H1 (cell line): ENCODE measurements at regions not wholly inside any gene's neighbourhood (a gene's known extent, or its start where the extent isn't known, plus 50 kb on each side); places are given as distances from the start of the nearest gene placed in this dataset.
A peak's percentile ranks its signal among the peaks of the same experiment; 100 is the strongest.

Experiments
- CTCF ChIA-PET: fragments of 300-600 bp; sonication (Branson Sonifier 250); formaldehyde crosslinking; loops from one replicate; lab custom pipeline; 2021; ENCODE audit not compliant: partially characterized antibody; lab: Charles Lee
- POLR2A ChIA-PET: fragments of 300-600 bp; sonication (Branson Sonifier 250); formaldehyde crosslinking; loops from one replicate; lab custom pipeline; 2021; ENCODE audit warnings: inconsistent platforms; ENCODE audit not compliant: partially characterized antibody; lab: Charles Lee
- DNase-seq, 2 experiments: peaks; one replicate each; pipeline versions ENCODE4 v3.0.0 to v3.0.0-alpha.2; 2010 to 2022; ENCODE audit warnings: low spot score in 2 of 2, low read depth in 1 of 2, mixed read lengths in 1 of 2
- FAIRE-seq: peaks from 2 replicates; lab custom pipeline; 2011; peaks lifted over from hg19 to GRCh38; lab: Jason Lieb, UNC
- H2AFZ ChIP-seq: 2 replicates; pipeline ENCODE4 v1.8.1; 2012; ENCODE audit warnings: low read length, inconsistent platforms
- H2AK5ac ChIP-seq: 2 replicates; pipeline ENCODE4 v1.6.1; 2013; ENCODE audit warnings: low read depth, low read length
- H2BK120ac ChIP-seq: replicated peaks from 2 replicates; pipeline ENCODE3; 2013; ENCODE audit warnings: low read depth, low read length, inconsistent platforms
- H2BK12ac ChIP-seq: 2 replicates; pipeline ENCODE4 v1.6.1; 2013; ENCODE audit warnings: low read depth, low read length
- H2BK15ac ChIP-seq: 2 replicates; pipeline ENCODE4 v1.6.1; 2013; ENCODE audit warnings: low read length
- H2BK20ac ChIP-seq: 2 replicates; pipeline ENCODE4 v1.6.1; 2013; ENCODE audit warnings: low read length
- H2BK5ac ChIP-seq: 2 replicates; pipeline ENCODE4 v1.6.1; 2013; ENCODE audit warnings: low read depth, low read length
- H3K14ac ChIP-seq: 2 replicates; pipeline ENCODE4 v1.6.1; 2013; ENCODE audit warnings: inconsistent platforms; ENCODE audit not compliant: insufficient read length
- H3K18ac ChIP-seq: 2 replicates; pipeline ENCODE4 v1.6.1; 2013; ENCODE audit warnings: low read length; ENCODE audit errors: extremely low read depth
- H3K23ac ChIP-seq: 2 replicates; pipeline ENCODE4 v1.6.1; 2013; ENCODE audit warnings: inconsistent platforms; ENCODE audit not compliant: insufficient read length
- H3K23me2 ChIP-seq: 2 replicates; pipeline ENCODE4 v1.6.1; 2013; ENCODE audit warnings: low read depth, low read length
- H3K27ac ChIP-seq: 2 replicates; pipeline ENCODE4 v1.6.1; 2011; ENCODE audit warnings: low read depth, low read length, inconsistent platforms
- H3K27me3 ChIP-seq, 4 experiments: replicated peaks in 1 of 4; 1 replicate in 1 of 4; 2 replicates in 3 of 4; pipeline versions ENCODE4 v1.6.1 to v1.8.1; 2011 to 2013; ENCODE audit warnings: low read length in 3 of 4, mild to moderate bottlenecking in 3 of 4, inconsistent platforms in 2 of 4, mixed read lengths in 2 of 4, moderate library complexity in 1 of 4; ENCODE audit not compliant: control insufficient read depth in 3 of 4, insufficient read depth in 3 of 4; ENCODE audit errors: extremely low read depth in 1 of 4
- H3K36me3 ChIP-seq, 4 experiments: 2 replicates each; pipeline versions ENCODE4 v1.6.1 to v1.8.1; 2011 to 2013; ENCODE audit warnings: mild to moderate bottlenecking in 4 of 4, low read length in 3 of 4, moderate library complexity in 2 of 4, control low read depth in 1 of 4, inconsistent platforms in 1 of 4; ENCODE audit not compliant: insufficient read depth in 4 of 4, control insufficient read depth in 2 of 4
- H3K4ac ChIP-seq: replicated peaks from 2 replicates; pipeline ENCODE3; 2013; ENCODE audit warnings: low read length, low read depth, mixed read lengths, inconsistent platforms; ENCODE audit not compliant: insufficient read length
- H3K4me1 ChIP-seq, 4 experiments: replicated peaks in 1 of 4; 1 replicate in 1 of 4; 2 replicates in 3 of 4; pipeline versions ENCODE4 v1.6.1 to v1.8.1; 2011 to 2013; ENCODE audit warnings: low read length in 3 of 4, inconsistent platforms in 2 of 4, mixed read lengths in 1 of 4; ENCODE audit not compliant: insufficient read depth in 4 of 4, control insufficient read depth in 3 of 4
- H3K4me2 ChIP-seq, 2 experiments: 2 replicates each; pipeline versions ENCODE4 v1.6.1 to v1.8.1; 2011 to 2013; ENCODE audit warnings: low read depth in 2 of 2, low read length in 2 of 2, control low read depth in 1 of 2, inconsistent platforms in 1 of 2, mild to moderate bottlenecking in 1 of 2; ENCODE audit not compliant: insufficient read depth in 1 of 2
- H3K4me3 ChIP-seq, 4 experiments: fragments of 200-600, 300-600 bp in 1 of 4; sonication (generic), shearing (Covaris generic), sonication (Bioruptor Twin) in 1 of 4; 2 replicates each; pipeline versions ENCODE4 v1.5.1 to v1.8.1; 2011 to 2016; ENCODE audit warnings: low read length in 4 of 4, low read depth in 3 of 4, control low read depth in 2 of 4, inconsistent platforms in 2 of 4, mild to moderate bottlenecking in 2 of 4, mixed read lengths in 1 of 4, moderate library complexity in 1 of 4; ENCODE audit not compliant: insufficient read depth in 2 of 4; ENCODE audit errors: extremely low read depth in 1 of 4
- H3K56ac ChIP-seq: replicated peaks from 2 replicates; pipeline ENCODE3; 2013; ENCODE audit warnings: low read depth, mild to moderate bottlenecking, mixed read lengths, low read length, inconsistent platforms; ENCODE audit not compliant: insufficient read length
- H3K79me1 ChIP-seq: 2 replicates; pipeline ENCODE4 v1.6.1; 2013; ENCODE audit warnings: low read depth, low read length, control low read depth
- H3K79me2 ChIP-seq, 2 experiments: 2 replicates each; pipeline versions ENCODE4 v1.6.1 to v1.8.1; 2012 to 2013; ENCODE audit warnings: low read length in 2 of 2, mild to moderate bottlenecking in 2 of 2, inconsistent platforms in 1 of 2; ENCODE audit not compliant: insufficient read depth in 2 of 2, control insufficient read depth in 1 of 2
- H3K9ac ChIP-seq, 4 experiments: replicated peaks in 1 of 4; 1 replicate in 1 of 4; 2 replicates in 3 of 4; pipeline versions ENCODE4 v1.6.1 to v1.8.1; 2011 to 2013; ENCODE audit warnings: low read depth in 3 of 4, low read length in 3 of 4, control low read depth in 2 of 4, mild to moderate bottlenecking in 2 of 4, moderate library complexity in 2 of 4, inconsistent platforms in 1 of 4; ENCODE audit errors: extremely low read depth in 1 of 4
- H3K9me3 ChIP-seq, 2 experiments: 2 replicates each; pipeline versions ENCODE4 v1.6.1 to v1.8.1; 2012 to 2013; ENCODE audit warnings: mild to moderate bottlenecking in 2 of 2, moderate library complexity in 2 of 2, control low read depth in 1 of 2, inconsistent platforms in 1 of 2, low read depth in 1 of 2, low read length in 1 of 2, mixed read lengths in 1 of 2; ENCODE audit not compliant: insufficient read depth in 2 of 2
- H4K20me1 ChIP-seq, 2 experiments: replicated peaks in 1 of 2; 2 replicates each; pipeline versions ENCODE3 to v1.8.1; 2011 to 2013; ENCODE audit warnings: inconsistent platforms in 2 of 2, low read length in 2 of 2, mild to moderate bottlenecking in 1 of 2; ENCODE audit not compliant: insufficient read depth in 2 of 2, control insufficient read depth in 1 of 2
- H4K5ac ChIP-seq: 2 replicates; pipeline ENCODE4 v1.6.1; 2013; ENCODE audit warnings: low read length, low read depth, mixed read lengths, inconsistent platforms; ENCODE audit not compliant: insufficient read length
- H4K8ac ChIP-seq: 2 replicates; pipeline ENCODE4 v1.8.0; 2013; ENCODE audit warnings: mild to moderate bottlenecking, moderate library complexity, low read length, inconsistent platforms; ENCODE audit not compliant: insufficient read depth; ENCODE audit errors: extremely low read depth
- H4K91ac ChIP-seq: replicated peaks from 2 replicates; pipeline ENCODE3; 2013; ENCODE audit warnings: low read length, mixed read lengths, inconsistent platforms; ENCODE audit not compliant: insufficient read length
- GABPA ChIP-seq: IDR thresholded peaks from 2 replicates; pipeline ENCODE4 v1.6.1; 2011; ENCODE audit warnings: mild to moderate bottlenecking, low read length, moderate library complexity, borderline replicate concordance; ENCODE audit not compliant: insufficient read depth
- HDAC2 ChIP-seq, 2 experiments: fragments of 300-600 bp in 1 of 2; sonication (generic) in 1 of 2; IDR thresholded peaks; 2 replicates each; pipeline ENCODE4 v1.6.1; 2011 to 2012; ENCODE audit warnings: low read depth in 2 of 2, low read length in 2 of 2, mild to moderate bottlenecking in 2 of 2, moderate library complexity in 2 of 2, borderline replicate concordance in 1 of 2, inconsistent platforms in 1 of 2
- PHF8 ChIP-seq: fragments of 200-600 bp; sonication (generic); conservative IDR thresholded peaks from 2 replicates; pipeline ENCODE4 v1.7.1; 2012; ENCODE audit warnings: low read depth, mild to moderate bottlenecking, inconsistent platforms, low read length, moderate library complexity
- RAD21 ChIP-seq, 2 experiments: IDR thresholded peaks in 1 of 2; conservative IDR thresholded peaks in 1 of 2; 2 replicates each; pipeline ENCODE4 v1.6.1; 2011; ENCODE audit warnings: low read depth in 2 of 2, low read length in 2 of 2, improper control_type of control experiment in 1 of 2, inconsistent platforms in 1 of 2, mild to moderate bottlenecking in 1 of 2, moderate library complexity in 1 of 2
- SP1 ChIP-seq: IDR thresholded peaks from 2 replicates; pipeline ENCODE4 v1.6.1; 2011; ENCODE audit warnings: low read depth, low read length
- TAF1 ChIP-seq: IDR thresholded peaks from 2 replicates; pipeline ENCODE4 v1.6.1; 2011; ENCODE audit warnings: mild to moderate bottlenecking, low read depth, low read length
- WGBS, 2 experiments: shearing (Covaris generic) in 1 of 2; methylation state at CpG; one replicate each; pipeline versions ENCODE4 v1.1.6 to v1.1.7; 2013 to 2015; ENCODE audit warnings: low lambda C conversion rate in 2 of 2, mixed read lengths in 2 of 2, inconsistent platforms in 1 of 2, low coverage in 1 of 2, missing lambda C conversion rate in 1 of 2; ENCODE audit not compliant: insufficient replicate concordance in 2 of 2, insufficient coverage in 1 of 2, insufficient read length in 1 of 2; ENCODE audit errors: extremely low coverage in 1 of 2, missing lambda C conversion rate in 1 of 2; 5-methylcytosine and 5-hydroxymethylcytosine counted together

GRCh38 chr9:119441338-119441737 is 72.1 kb upstream of the BRINP1 start:
- Histone ChIP-seq H3K23me2 (no peaks in the 10 kb centered on the region), H3K14ac (no peak overlapping the region), H2BK20ac (no peak overlapping the region), H4K8ac (no peak overlapping the region), H2AFZ (no peak overlapping the region), H3K27me3 (peaks cover 0 to 2% (median 0%) of the 10 kb centered on the region in 4 experiments; a peak in 2 of 7 replicates), H3K18ac (no peak overlapping the region), H3K4me2 (peak overlapping the region in 1 of 2 experiments; percentile 47; a peak in 2 of 4 replicates), H2AK5ac (no peak overlapping the region), H3K4me1 (peaks cover 3 to 17% (median 6%) of the 10 kb centered on the region in 4 experiments; a peak in 6 of 7 replicates), H3K4ac (no peak overlapping the region), H3K9me3 (no peaks in the 10 kb centered on the region), H2BK5ac (no peak overlapping the region), H3K56ac (no peak overlapping the region), H2BK120ac (no peak overlapping the region), H3K27ac (no peak overlapping the region), H4K20me1 (no peaks in the 10 kb centered on the region), H3K4me3 (no peak overlapping the region), H4K91ac (no peak overlapping the region), H3K79me1 (no peaks in the 10 kb centered on the region), H2BK12ac (no peak overlapping the region), H2BK15ac (no peak overlapping the region), H3K36me3 (no peaks in the 10 kb centered on the region), H3K23ac (no peak overlapping the region), H3K79me2 (no peaks in the 10 kb centered on the region), H4K5ac (no peak overlapping the region), H3K9ac (no peak overlapping the region)
- peak in 1 of 2 experiments; percentile 34 for DNase-seq
- FAIRE-seq: peak; percentile 88
- WGBS, 2 experiments: 20% methylated on average over 2 of the region's 2 CpGs; no CpG with 5 or more reads in 1 of the 2 experiments
- ChIA-PET CTCF (interaction anchor here (1.2 to 2.5 kb wide), 2 partner anchors 66 kb away, joined by 4 to 7 read pairs; no protein-coding TSS in a partner anchor), POLR2A (no interaction called here)
- TF ChIP-seq TAF1 (no peak), GABPA (no peak), HDAC2 (IDR thresholded peaks at IDR 0.05; ENCODE audit: borderline replicate concordance in 1 of 2, low read depth in 2 of 2, low read length in 2 of 2) (peak in 1 of 2 experiments; percentile 86; a peak in 1 of 4 replicates), SP1 (peak; percentile 75), RAD21 (IDR thresholded peaks at IDR 0.05 in 1 of 2, conservative IDR thresholded peaks at IDR 0.05 in 1 of 2; ENCODE audit: low read depth in 2 of 2, low read length in 2 of 2) (0 out of 4 replicates have a peak, but pooled peaks of 1 of the 2 experiments have one; percentile 5), PHF8 (no peak)
